Hematopoietic multipotent progenitor cell treated with erythropoietin and hydrocortisone succinate and interleukin-3 and kit ligand, for 17 days (in vitro differentiated cells): ENCODE measurements at regions not wholly inside any gene's neighbourhood (a gene's known extent, or its start where the extent isn't known, plus 50 kb on each side); places are given as distances from the start of the nearest gene placed in this dataset.
"Not testable (repeated sequence)": the region's sequence is repeated elsewhere in the genome, so short reads cannot be mapped to it uniquely, and the experiment has no call there.

Experiments
- DNase-seq: peaks from one replicate; pipeline ENCODE4 v3.0.0-alpha.2; 2015; ENCODE audit warnings: low spot score

GRCh38 chr4:138398322-138398721 lies 156.2 kb upstream of the SLC7A11 start:
- no peak for DNase-seq

- DNase-seq, result no peak
These were observed 151.9 kb upstream of the SLC7A11 start for GRCh38 chr4:138393886-138394610.

GRCh38 chr4:138392751-138393308 lies 150.7 kb upstream of the SLC7A11 start:
- no peak for DNase-seq

- DNase-seq, result no peak
These were observed 148.0 kb upstream of the SLC7A11 start for GRCh38 chr4:138389976-138390685.

GRCh38 chr4:138374947-138375346 lies 132.8 kb upstream of the SLC7A11 start:
- no peak for DNase-seq

- no peak for DNase-seq
These were observed 125.8 kb upstream of the SLC7A11 start for GRCh38 chr4:138367942-138368341.

GRCh38 chr4:138352446-138352845 lies 110.3 kb upstream of the SLC7A11 start:
- DNase-seq, result not testable (repeated sequence)

- DNase-seq, result no peak
These were observed 105.9 kb upstream of the SLC7A11 start for GRCh38 chr4:138348055-138348454.

- no peak for DNase-seq
These were observed 105.4 kb upstream of the SLC7A11 start for GRCh38 chr4:138347561-138347960.

GRCh38 chr4:138344851-138345250 lies 102.7 kb upstream of the SLC7A11 start:
- DNase-seq, result no peak

- no peak for DNase-seq
These were observed 101.9 kb upstream of the SLC7A11 start for GRCh38 chr4:138344054-138344453.

- no peak for DNase-seq
These were observed 99.7 kb upstream of the SLC7A11 start for GRCh38 chr4:138341739-138342415.

GRCh38 chr4:138338840-138339239 lies 96.7 kb upstream of the SLC7A11 start:
- DNase-seq, result no peak

GRCh38 chr4:138338222-138338621 lies 96.1 kb upstream of the SLC7A11 start:
- DNase-seq, result not testable (repeated sequence)

- no peak for DNase-seq
These were observed 92.3 kb upstream of the SLC7A11 start for GRCh38 chr4:138334346-138335016.

GRCh38 chr4:138332415-138332814 lies 90.3 kb upstream of the SLC7A11 start:
- not testable (repeated sequence) for DNase-seq

- no peak for DNase-seq
These were observed 88.4 kb upstream of the SLC7A11 start for GRCh38 chr4:138330531-138330930.

- no peak for DNase-seq
These were observed 87.4 kb upstream of the SLC7A11 start for GRCh38 chr4:138329506-138330070.

GRCh38 chr4:138327338-138327737 lies 85.2 kb upstream of the SLC7A11 start:
- no peak for DNase-seq

GRCh38 chr4:138320831-138321230 lies 78.7 kb upstream of the SLC7A11 start:
- no peak for DNase-seq

GRCh38 chr4:138320030-138320429 lies 77.9 kb upstream of the SLC7A11 start:
- DNase-seq, result no peak
